ENCODE measurements at regions not wholly inside any gene's neighbourhood (a gene's known extent, or its start where the extent isn't known, plus 50 kb on each side); places are given as distances from the start of the nearest gene placed in this dataset.

DNA sequence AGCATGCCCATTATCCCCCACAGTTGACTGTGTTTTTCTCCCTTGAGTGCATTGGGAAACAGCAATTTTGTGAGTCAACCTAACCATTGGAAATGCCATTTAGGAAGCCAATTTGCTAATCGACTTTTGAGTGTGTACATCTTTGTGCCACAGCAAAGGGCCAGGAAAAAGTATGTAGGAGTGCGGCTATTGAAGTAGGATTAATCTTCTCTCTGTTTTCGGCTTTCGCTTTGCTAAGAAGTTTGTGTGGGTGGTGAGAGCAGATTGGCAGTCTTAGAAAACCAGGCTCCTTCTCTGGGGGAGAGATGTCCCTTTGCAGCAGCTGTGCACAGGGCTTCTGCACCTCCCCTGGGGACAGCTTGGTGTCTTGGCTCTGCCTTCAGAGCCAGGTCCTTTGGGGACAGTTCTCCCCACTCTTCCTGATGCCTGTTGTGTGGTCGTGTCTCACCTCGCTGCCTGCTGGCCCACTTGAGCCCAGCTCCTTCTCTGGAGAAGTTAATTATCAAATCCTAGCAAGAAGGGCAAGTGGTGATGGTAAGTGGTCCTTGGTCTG, 74.5 kb downstream of the GEMIN8 start:
- TF ChIP-seq, protein P1, sequence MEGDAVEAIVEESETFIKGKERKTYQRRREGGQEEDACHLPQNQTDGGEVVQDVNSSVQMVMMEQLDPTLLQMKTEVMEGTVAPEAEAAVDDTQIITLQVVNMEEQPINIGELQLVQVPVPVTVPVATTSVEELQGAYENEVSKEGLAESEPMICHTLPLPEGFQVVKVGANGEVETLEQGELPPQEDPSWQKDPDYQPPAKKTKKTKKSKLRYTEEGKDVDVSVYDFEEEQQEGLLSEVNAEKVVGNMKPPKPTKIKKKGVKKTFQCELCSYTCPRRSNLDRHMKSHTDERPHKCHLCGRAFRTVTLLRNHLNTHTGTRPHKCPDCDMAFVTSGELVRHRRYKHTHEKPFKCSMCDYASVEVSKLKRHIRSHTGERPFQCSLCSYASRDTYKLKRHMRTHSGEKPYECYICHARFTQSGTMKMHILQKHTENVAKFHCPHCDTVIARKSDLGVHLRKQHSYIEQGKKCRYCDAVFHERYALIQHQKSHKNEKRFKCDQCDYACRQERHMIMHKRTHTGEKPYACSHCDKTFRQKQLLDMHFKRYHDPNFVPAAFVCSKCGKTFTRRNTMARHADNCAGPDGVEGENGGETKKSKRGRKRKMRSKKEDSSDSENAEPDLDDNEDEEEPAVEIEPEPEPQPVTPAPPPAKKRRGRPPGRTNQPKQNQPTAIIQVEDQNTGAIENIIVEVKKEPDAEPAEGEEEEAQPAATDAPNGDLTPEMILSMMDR (IDR thresholded peaks at IDR 0.05): no peak
- no peak for TF ChIP-seq POLR2A (IDR thresholded peaks at IDR 0.05)
